ENCODE measurements at regions not wholly inside any gene's neighbourhood (a gene's known extent, or its start where the extent isn't known, plus 50 kb on each side); places are given as distances from the start of the nearest gene placed in this dataset.

GRCh38 chr5:120016717-120017382 is 387.5 kb downstream of the FAM170A start:
- no peak for DNase-seq

- no peak for DNase-seq
Observed at GRCh38 chr5:120017513-120017912, 388.2 kb downstream of the FAM170A start.

- DNase-seq = no peak
Observed at GRCh38 chr5:120035181-120035580, 405.8 kb downstream of the FAM170A start.

- DNase-seq = no peak
Observed at GRCh38 chr5:120035815-120036577, 406.6 kb downstream of the FAM170A start.

- no peak for DNase-seq
Observed at GRCh38 chr5:120037451-120037850, 408.1 kb downstream of the FAM170A start.

- no peak for DNase-seq
Observed at GRCh38 chr5:120039111-120039510, 409.8 kb downstream of the FAM170A start.

- no peak for DNase-seq
Observed at GRCh38 chr5:120043431-120043830, 414.1 kb downstream of the FAM170A start.

- DNase-seq = no peak
Observed at GRCh38 chr5:120052916-120053828, 410.9 kb upstream of the PRR16 start.

- DNase-seq = no peak
Observed at GRCh38 chr5:120053841-120054240, 410.3 kb upstream of the PRR16 start.

GRCh38 chr5:120055858-120056257 is 408.2 kb upstream of the PRR16 start:
- no peak for DNase-seq

- DNase-seq = no peak
Observed at GRCh38 chr5:120062515-120062917, 401.6 kb upstream of the PRR16 start.

GRCh38 chr5:120072068-120072761 is 391.9 kb upstream of the PRR16 start:
- no peak for DNase-seq

- DNase-seq = no peak
Observed at GRCh38 chr5:120073722-120074121, 390.4 kb upstream of the PRR16 start.

- DNase-seq = no peak
Observed at GRCh38 chr5:120080781-120081180, 383.3 kb upstream of the PRR16 start.

GRCh38 chr5:120082316-120083068 is 381.6 kb upstream of the PRR16 start:
- DNase-seq = no peak

GRCh38 chr5:120083851-120084542 is 380.1 kb upstream of the PRR16 start:
- no peak for DNase-seq

GRCh38 chr5:120084543-120084870 is 379.6 kb upstream of the PRR16 start:
- DNase-seq = no peak

- DNase-seq = no peak
Observed at GRCh38 chr5:120086081-120086480, 378.0 kb upstream of the PRR16 start.

GRCh38 chr5:120088412-120088811 is 375.7 kb upstream of the PRR16 start:
- no peak for DNase-seq

- DNase-seq = no peak
Observed at GRCh38 chr5:120088836-120089235, 375.3 kb upstream of the PRR16 start.

GRCh38 chr5:120091376-120091948 is 372.6 kb upstream of the PRR16 start:
- DNase-seq = no peak

All from CD4-positive, alpha-beta T cell treated with Interleukin-4 for 4 hours (primary cell).